Activated CD4-positive, alpha-beta T cell treated with anti-CD3 and anti-CD28 coated beads, Interleukin-2, amount 10 ng/mL, durations not matched to agents 7 days and 5 days (primary cell): ENCODE measurements at regions not wholly inside any gene's neighbourhood (a gene's known extent, or its start where the extent isn't known, plus 50 kb on each side); places are given as distances from the start of the nearest gene placed in this dataset.

ENCODE experiments used
- CTCF ChIA-PET: fragments of 350-600 bp; sonication (Branson Sonifier 250); formaldehyde crosslinking; loops from one replicate; lab custom pipeline; 2021; ENCODE audit warnings: antibody characterized with exemption; lab: Charles Lee
- POLR2A ChIA-PET: fragments of 350-600 bp; sonication (Branson Sonifier 250); formaldehyde crosslinking; loops from one replicate; lab custom pipeline; 2021; ENCODE audit warnings: antibody characterized with exemption; lab: Charles Lee
- DNase-seq: peaks from one replicate; pipeline ENCODE4 v3.0.0-alpha.2; 2020
- H3K27ac Mint-ChIP-seq: one replicate; pipeline ENCODE4 v1.8.0; 2021; ENCODE audit warnings: mild to moderate bottlenecking, moderate library complexity, mixed read lengths
- H3K27me3 Mint-ChIP-seq: one replicate; pipeline ENCODE4 v1.8.0; 2021; ENCODE audit warnings: mixed read lengths
- H3K36me3 Mint-ChIP-seq: one replicate; pipeline ENCODE4 v1.8.0; 2021; ENCODE audit warnings: low read depth, mixed read lengths
- H3K4me1 Mint-ChIP-seq: one replicate; pipeline ENCODE4 v1.8.0; 2021; ENCODE audit warnings: mixed read lengths
- H3K4me3 Mint-ChIP-seq: one replicate; pipeline ENCODE4 v1.8.0; 2021; ENCODE audit warnings: mild to moderate bottlenecking, moderate library complexity, mixed read lengths
- H3K9me3 Mint-ChIP-seq: one replicate; pipeline ENCODE4 v1.8.0; 2021; ENCODE audit warnings: mixed read lengths

DNA sequence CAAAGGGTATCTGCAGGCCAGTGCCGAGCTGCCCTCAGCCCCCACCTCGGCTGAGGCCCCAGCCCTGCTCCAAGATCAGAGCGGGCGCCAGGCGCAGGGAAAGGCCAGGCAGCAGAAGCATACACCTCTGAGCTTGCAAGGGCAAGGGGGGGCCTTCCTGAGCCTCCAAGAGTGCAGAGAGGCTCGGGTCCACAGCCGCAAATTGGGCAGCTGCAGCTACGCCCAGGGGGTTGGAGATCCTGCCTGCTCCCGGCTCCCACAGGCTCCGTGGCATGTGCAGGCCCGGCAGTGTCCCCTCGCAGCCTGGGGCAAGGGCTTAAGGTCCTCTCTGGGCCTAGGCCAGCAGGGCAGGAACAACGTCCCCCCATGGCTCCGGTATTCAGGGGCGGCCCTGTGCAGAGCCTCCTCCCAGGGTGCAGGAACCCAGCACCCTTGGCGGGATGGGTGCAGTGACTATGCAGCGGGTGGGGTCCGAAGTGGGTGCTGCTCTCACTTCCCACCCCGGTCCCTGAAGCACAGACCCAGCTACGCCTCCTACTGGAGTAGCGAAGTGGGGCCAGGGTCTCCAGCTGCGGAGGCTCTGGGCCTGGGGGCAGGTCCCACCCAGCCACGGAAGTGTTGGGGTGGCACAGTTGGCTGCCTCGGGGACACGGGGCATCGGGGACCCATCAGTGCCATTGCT lies 120.2 kb upstream of the TMEFF2 start:
- no peak overlapping the region for H3K4me3 Mint-ChIP-seq
- POLR2A ChIA-PET: no interaction called here
- no peaks in the 10 kb centered on the region for H3K4me1 Mint-ChIP-seq
- H3K27ac Mint-ChIP-seq: no peak overlapping the region
- H3K36me3 Mint-ChIP-seq: no peaks in the 10 kb centered on the region
- H3K9me3 Mint-ChIP-seq: peaks cover 2% of the 10 kb centered on the region
- no peak for DNase-seq
- CTCF ChIA-PET: no interaction called here
- H3K27me3 Mint-ChIP-seq: no peaks in the 10 kb centered on the region

DNA sequence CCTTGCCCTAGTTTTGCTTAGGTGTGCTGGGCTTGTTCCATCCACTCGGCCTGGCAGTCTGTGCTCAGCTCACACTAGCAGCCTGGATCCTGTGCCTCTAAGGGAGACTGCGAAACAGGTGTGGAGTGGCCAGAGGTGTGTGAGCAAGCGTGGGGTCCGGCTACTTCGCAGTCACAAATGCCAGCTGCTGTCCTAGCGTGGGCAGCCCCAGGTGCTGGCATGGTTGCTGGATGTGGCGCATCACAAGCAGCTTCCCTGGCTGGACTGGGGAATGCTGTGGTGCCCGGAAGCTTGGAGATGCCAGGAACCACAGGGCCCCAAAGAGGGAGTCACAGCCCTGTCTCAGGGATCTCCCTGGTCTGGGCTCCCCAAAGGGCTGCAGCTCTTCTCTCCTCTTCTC lies 119.0 kb upstream of the TMEFF2 start:
- Mint-ChIP-seq H3K27ac (no peak overlapping the region), H3K36me3 (no peaks in the 10 kb centered on the region), H3K4me1 (no peaks in the 10 kb centered on the region), H3K9me3 (peaks cover 2% of the 10 kb centered on the region), H3K27me3 (no peaks in the 10 kb centered on the region), H3K4me3 (no peak overlapping the region)
- CTCF ChIA-PET: no interaction called here
- POLR2A ChIA-PET: no interaction called here
- DNase-seq: no peak

DNA sequence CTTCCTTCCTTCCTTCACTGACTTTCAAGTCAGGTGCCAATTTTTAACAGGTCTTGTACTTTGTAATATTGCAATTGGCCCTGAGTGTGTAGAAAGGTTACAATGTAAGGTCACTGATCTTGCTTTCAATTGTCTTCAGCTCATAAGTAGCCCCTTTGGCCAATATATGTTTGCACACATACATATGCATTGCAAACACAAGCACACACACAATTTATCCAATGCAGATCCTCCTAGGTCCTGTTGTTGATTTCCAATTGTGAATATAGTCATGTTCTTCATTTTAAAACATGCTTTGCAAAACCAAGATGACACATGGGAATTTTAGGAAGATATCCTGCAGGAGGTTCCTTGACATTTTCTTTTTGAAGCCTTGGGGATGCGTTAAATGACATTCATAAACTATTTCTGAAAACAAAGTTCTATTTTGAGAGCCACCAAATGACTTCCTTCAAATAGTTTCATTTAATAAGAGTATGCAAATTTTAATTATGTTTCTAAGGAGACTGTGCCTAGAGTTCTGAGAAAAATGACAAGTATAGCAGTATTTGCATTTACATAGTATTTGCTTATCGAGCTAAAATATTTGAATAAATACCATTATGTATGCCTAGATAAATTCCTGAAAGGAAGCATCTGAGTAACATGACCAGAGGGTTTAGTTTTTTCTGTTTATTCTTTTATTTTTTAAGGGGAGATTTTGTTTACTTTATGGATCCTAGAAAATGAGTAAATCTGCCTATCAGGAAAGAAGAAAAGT lies 117.1 kb upstream of the TMEFF2 start:
- no peak overlapping the region for H3K27ac Mint-ChIP-seq
- DNase-seq: no peak
- peaks cover 2% of the 10 kb centered on the region for H3K9me3 Mint-ChIP-seq
- H3K4me3 Mint-ChIP-seq: no peak overlapping the region
- POLR2A ChIA-PET: interaction anchor here (0.7 kb wide), 1 partner anchor 10 kb away, joined by 3 read pairs; no protein-coding TSS in a partner anchor
- H3K27me3 Mint-ChIP-seq: no peaks in the 10 kb centered on the region
- no peaks in the 10 kb centered on the region for H3K4me1 Mint-ChIP-seq
- CTCF ChIA-PET: no interaction called here
- H3K36me3 Mint-ChIP-seq: no peaks in the 10 kb centered on the region

DNA sequence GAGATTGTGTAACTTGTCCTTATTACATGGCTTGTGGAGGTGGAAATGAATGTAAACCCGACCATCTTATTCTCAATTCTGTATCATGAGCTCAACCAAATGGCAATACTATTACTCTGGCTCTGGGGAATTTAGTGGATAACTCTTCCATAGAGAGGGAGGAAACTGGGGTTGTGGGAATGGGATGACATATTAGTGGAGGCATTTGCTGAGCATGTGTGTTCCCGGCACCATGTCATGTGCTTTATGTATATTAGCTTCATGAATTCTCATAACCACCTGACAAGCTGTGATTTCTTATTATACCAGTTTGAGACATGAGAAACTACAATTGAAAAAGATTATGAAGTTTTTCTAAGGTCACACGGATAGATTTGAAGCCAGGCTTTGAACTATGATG lies 112.8 kb upstream of the TMEFF2 start:
- H3K27me3 Mint-ChIP-seq: no peaks in the 10 kb centered on the region
- no peaks in the 10 kb centered on the region for H3K4me1 Mint-ChIP-seq
- no peaks in the 10 kb centered on the region for H3K9me3 Mint-ChIP-seq
- no peak overlapping the region for H3K4me3 Mint-ChIP-seq
- H3K27ac Mint-ChIP-seq: no peak overlapping the region
- no peaks in the 10 kb centered on the region for H3K36me3 Mint-ChIP-seq
- ChIA-PET CTCF (no interaction called here), POLR2A (interaction anchor here (0.7 kb wide), 1 partner anchor 491 kb away, joined by 4 read pairs; no protein-coding TSS in a partner anchor)
- DNase-seq: no peak

DNA sequence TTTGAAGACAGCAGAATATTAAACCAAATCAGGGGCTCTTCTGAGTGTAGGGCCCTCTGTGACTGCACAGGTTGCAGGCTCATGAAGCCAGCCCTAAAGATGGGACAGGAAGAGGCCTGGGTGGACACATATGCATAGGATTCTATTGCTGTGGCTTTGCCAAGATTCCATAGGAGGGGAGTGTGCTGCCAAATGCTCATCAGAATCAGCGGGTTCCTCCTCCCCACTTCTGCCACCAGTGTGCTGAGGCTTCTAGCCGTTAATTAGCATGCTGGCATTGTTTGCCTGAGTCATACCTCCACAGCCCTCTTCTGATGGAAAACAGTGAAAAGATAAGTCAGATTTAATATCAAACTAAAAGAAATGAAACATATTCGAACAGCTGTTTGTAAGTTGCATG lies 103.9 kb upstream of the TMEFF2 start:
- H3K27me3 Mint-ChIP-seq: no peaks in the 10 kb centered on the region
- POLR2A ChIA-PET: no interaction called here
- CTCF ChIA-PET: no interaction called here

DNA sequence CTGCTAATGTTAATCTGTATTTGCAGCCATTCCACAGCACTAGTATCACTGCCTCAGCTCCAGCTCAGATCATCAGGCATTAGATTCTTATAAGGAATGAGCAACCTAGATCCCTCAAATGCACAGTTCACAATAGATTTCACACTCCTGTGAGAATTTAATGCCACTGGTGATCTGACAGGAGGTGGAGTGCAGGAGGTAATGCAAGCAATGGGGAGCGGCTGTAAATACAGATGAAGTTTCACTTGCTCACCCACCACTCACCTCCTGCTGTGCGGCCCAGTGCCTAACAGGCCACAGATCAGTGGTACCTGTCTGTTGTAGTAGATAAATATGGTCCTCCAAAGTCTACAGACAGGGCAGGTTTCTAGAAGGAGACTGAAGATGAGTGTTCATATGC lies 97.7 kb upstream of the TMEFF2 start:
- H3K4me1 Mint-ChIP-seq: no peaks in the 10 kb centered on the region
- H3K27me3 Mint-ChIP-seq: no peaks in the 10 kb centered on the region
- POLR2A ChIA-PET: no interaction called here
- CTCF ChIA-PET: interaction anchor here (2.5 kb wide), 1 partner anchor 9 kb away, joined by 7 read pairs; no protein-coding TSS in a partner anchor
- no peak for DNase-seq
- no peaks in the 10 kb centered on the region for H3K36me3 Mint-ChIP-seq
- H3K4me3 Mint-ChIP-seq: no peak overlapping the region
- H3K9me3 Mint-ChIP-seq: no peaks in the 10 kb centered on the region
- no peak overlapping the region for H3K27ac Mint-ChIP-seq

More for the DNA sequence above, 103.9 kb upstream of the TMEFF2 start:
- no peak overlapping the region for H3K27ac Mint-ChIP-seq
- no peaks in the 10 kb centered on the region for H3K4me1 Mint-ChIP-seq
- no peak for DNase-seq
- no peaks in the 10 kb centered on the region for H3K36me3 Mint-ChIP-seq
- no peaks in the 10 kb centered on the region for H3K9me3 Mint-ChIP-seq
- H3K4me3 Mint-ChIP-seq: no peak overlapping the region

DNA sequence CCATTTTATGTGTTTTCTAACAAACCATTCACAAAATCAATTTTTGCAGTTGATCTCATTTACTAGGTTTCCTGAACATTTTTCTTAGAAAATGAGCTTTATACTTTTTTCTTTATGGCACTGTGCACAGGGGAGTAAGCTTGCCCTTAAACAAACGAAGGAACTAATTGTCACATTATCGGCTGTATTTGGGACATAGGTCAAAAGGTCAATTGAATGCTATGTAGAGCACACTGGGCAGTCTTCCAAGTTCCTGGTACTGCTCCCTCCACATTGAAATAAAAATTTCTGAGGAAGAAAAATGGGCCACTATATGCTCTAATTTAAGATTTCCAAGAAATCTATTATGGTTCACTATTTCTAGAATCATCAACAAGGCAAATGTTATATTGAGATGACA lies 93.6 kb upstream of the TMEFF2 start:
- no peaks in the 10 kb centered on the region for H3K9me3 Mint-ChIP-seq
- no peaks in the 10 kb centered on the region for H3K4me1 Mint-ChIP-seq
- POLR2A ChIA-PET: no interaction called here
- no peak for DNase-seq
- H3K36me3 Mint-ChIP-seq: no peaks in the 10 kb centered on the region
- CTCF ChIA-PET: no interaction called here
- no peaks in the 10 kb centered on the region for H3K27me3 Mint-ChIP-seq
- no peak overlapping the region for H3K4me3 Mint-ChIP-seq
- H3K27ac Mint-ChIP-seq: no peak overlapping the region

DNA sequence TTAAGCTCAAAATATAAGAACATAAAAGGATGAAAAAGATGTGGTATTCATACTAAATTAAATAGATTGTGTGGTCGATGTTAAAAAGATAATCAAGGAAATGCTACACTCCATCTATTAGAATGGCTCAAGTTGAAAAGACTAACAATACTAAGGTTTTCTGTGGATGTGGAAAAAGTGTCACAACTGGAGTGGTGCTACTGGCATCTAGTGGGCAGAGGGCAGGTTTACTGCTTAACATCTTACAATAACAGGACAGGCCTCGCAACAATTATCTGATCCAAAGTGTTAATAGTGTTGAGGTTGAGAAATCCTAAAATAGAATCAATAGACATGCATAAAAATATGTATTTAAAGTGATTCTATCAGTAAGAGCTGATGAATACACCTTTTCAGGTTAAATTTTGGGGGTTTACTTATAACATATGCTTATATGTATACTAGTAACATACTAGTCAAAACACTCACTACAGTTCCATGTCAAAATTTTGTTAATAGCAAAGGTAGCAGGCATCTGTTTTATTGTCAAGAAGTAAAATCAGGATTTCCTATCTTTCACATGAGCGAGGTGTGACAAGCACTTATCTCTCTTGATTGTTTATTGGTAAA lies 91.5 kb upstream of the TMEFF2 start:
- POLR2A ChIA-PET: no interaction called here
- DNase-seq: no peak

DNA sequence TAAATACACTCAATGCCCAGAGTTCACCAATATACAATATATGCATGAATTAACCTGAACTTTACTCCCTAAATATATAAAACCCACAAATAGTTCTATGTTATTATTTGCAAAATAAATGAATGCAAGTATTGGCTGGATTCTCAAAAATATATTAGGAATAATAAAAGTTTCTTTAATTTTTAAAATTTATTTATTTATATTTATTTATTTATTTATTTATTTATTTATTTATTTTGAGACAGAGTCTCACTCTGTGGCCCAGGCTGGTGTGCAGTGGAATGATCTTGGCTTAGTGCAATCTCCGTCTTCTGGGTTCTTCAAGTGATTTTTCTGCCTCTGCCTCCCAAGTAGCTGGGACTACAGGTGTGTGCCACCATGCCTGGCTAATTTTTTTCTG lies 88.7 kb upstream of the TMEFF2 start:
- POLR2A ChIA-PET: no interaction called here
- Mint-ChIP-seq H3K4me1 (no peaks in the 10 kb centered on the region), H3K27me3 (no peaks in the 10 kb centered on the region), H3K27ac (no peak overlapping the region), H3K36me3 (no peaks in the 10 kb centered on the region), H3K4me3 (no peak overlapping the region), H3K9me3 (no peaks in the 10 kb centered on the region)
- CTCF ChIA-PET: no interaction called here
- DNase-seq: no peak

More for the DNA sequence above, 91.5 kb upstream of the TMEFF2 start:
- CTCF ChIA-PET: no interaction called here
- H3K36me3 Mint-ChIP-seq: no peaks in the 10 kb centered on the region
- H3K27me3 Mint-ChIP-seq: no peaks in the 10 kb centered on the region
- H3K27ac Mint-ChIP-seq: no peak overlapping the region
- no peaks in the 10 kb centered on the region for H3K4me1 Mint-ChIP-seq
- H3K9me3 Mint-ChIP-seq: no peaks in the 10 kb centered on the region
- no peak overlapping the region for H3K4me3 Mint-ChIP-seq

DNA sequence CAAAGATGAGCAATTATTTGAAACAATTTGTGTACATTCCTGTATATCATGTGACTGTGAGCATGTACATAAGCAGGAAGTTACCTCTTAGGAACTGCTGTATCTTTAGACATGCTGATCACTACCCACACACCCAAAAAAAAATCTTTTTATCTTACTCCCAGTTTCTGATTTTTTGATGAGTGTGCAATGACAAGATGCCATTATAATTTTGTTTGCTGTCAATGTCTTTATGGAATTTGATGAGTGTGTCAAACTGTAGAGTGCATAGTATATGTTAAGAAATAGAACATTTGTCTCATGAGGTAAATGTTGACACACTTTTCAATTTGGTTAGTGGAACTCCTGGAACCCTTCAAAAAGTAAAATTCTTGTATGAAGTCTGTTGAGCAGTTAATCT lies 84.0 kb upstream of the TMEFF2 start:
- Mint-ChIP-seq H3K27me3 (no peaks in the 10 kb centered on the region), H3K36me3 (no peaks in the 10 kb centered on the region), H3K27ac (no peak overlapping the region), H3K4me1 (peaks cover 4% of the 10 kb centered on the region), H3K9me3 (peaks cover 3% of the 10 kb centered on the region), H3K4me3 (no peak overlapping the region)
- ChIA-PET CTCF (no interaction called here), POLR2A (no interaction called here)
- DNase-seq: no peak

DNA sequence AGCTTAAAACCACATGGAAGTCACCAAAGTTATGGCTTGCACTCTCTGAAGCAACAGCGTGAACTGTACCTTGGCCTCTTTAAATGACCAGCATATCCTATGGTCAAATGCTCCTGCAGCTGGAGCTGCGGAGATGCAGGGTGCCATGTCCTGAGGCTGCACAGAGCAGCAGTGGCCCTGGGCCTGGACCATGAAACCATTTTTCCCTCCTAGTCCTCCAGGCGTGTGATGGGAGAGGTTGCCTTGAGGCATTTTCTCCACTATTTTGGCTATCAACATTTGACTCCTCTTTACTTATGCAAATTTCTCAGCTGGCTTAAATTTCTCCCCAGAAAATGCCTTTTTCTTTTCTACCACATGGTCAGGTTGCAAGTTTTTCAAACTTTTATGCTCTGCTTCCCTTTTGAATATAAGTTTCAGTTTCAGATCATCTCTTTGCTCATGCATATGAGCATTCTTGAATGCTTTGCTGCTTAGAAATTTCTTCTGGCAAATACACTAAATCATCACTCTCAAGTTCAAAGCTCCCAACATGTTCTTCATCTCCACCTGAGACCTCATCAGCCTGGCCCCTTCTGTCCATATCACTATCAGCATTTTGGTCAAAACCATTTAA lies 82.9 kb upstream of the TMEFF2 start:
- Mint-ChIP-seq H3K9me3 (peaks cover 3% of the 10 kb centered on the region), H3K4me1 (peaks cover 4% of the 10 kb centered on the region), H3K4me3 (no peak overlapping the region), H3K27me3 (no peaks in the 10 kb centered on the region), H3K27ac (no peak overlapping the region), H3K36me3 (no peaks in the 10 kb centered on the region)
- POLR2A ChIA-PET: no interaction called here
- no peak for DNase-seq
- CTCF ChIA-PET: no interaction called here

DNA sequence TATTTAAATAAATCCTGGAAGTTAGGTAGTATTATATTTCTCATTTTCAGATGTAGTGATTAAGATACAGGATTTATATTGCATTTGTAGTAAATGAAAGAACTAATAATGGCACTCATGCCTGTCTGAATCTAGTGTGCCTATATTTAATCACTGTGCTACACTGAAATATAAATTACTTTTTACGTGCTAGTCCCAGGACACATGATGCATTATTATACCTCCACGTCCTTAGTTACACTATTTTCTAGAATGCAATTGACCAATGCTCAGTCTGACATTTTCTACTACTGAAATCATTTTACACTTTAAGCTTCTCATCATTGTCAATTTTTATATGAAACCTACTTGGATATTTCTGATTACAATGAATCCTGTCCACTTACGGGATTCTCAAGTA lies 80.9 kb upstream of the TMEFF2 start:
- H3K27me3 Mint-ChIP-seq: no peaks in the 10 kb centered on the region
- no peaks in the 10 kb centered on the region for H3K36me3 Mint-ChIP-seq
- DNase-seq: no peak
- POLR2A ChIA-PET: no interaction called here
- H3K27ac Mint-ChIP-seq: no peak overlapping the region
- peaks cover 3% of the 10 kb centered on the region for H3K9me3 Mint-ChIP-seq
- CTCF ChIA-PET: no interaction called here
- peaks cover 4% of the 10 kb centered on the region for H3K4me1 Mint-ChIP-seq
- H3K4me3 Mint-ChIP-seq: no peak overlapping the region

DNA sequence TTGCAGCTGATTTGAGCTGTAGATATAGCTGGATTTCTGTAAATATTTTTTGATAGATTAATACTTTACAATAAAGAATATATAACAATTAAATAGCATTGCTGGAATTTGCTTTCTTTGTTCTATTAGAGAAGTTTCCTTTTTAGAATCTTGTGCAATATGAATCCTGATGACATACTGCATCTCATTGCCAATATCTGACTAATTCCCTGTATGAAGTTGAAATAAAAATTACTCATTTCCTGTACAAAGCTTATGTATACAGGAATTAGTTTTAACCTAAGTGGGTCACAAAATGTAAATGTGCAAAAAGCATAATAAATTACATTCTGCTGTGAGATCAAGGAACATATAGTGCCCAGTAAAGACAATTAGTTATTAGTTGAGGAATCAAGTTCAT lies 72.8 kb upstream of the TMEFF2 start:
- no peaks in the 10 kb centered on the region for H3K27me3 Mint-ChIP-seq
- DNase-seq: no peak
- CTCF ChIA-PET: no interaction called here
- H3K27ac Mint-ChIP-seq: no peak overlapping the region
- H3K9me3 Mint-ChIP-seq: no peaks in the 10 kb centered on the region
- H3K4me1 Mint-ChIP-seq: no peaks in the 10 kb centered on the region
- POLR2A ChIA-PET: no interaction called here
- H3K4me3 Mint-ChIP-seq: no peak overlapping the region
- H3K36me3 Mint-ChIP-seq: no peaks in the 10 kb centered on the region
